Bronchial epithelial cell (primary cell): ENCODE measurements at regions not wholly inside any gene's neighbourhood (a gene's known extent, or its start where the extent isn't known, plus 50 kb on each side); places are given as distances from the start of the nearest gene placed in this dataset.

ENCODE experiments used
- DNase-seq: peaks from one replicate; pipeline ENCODE4 v3.0.0-alpha.2; 2010; ENCODE audit warnings: low read depth
- FAIRE-seq: peaks from 2 replicates; lab custom pipeline; 2011; peaks lifted over from hg19 to GRCh38; lab: Jason Lieb, UNC
- H3K27me3 ChIP-seq: 2 replicates; pipeline ENCODE4 v1.5.1; 2011; ENCODE audit warnings: low read length; ENCODE audit not compliant: control insufficient read depth, insufficient read depth
- H3K36me3 ChIP-seq: 2 replicates; pipeline ENCODE4 v1.5.1; 2011; ENCODE audit warnings: low read length; ENCODE audit not compliant: control insufficient read depth, insufficient read depth
- H3K4me3 ChIP-seq: 2 replicates; pipeline ENCODE4 v1.5.1; 2011; ENCODE audit warnings: mild to moderate bottlenecking, low read depth, low read length, control low read depth
- TF ChIP-seq, protein P1 (sequence below): IDR thresholded peaks from 2 replicates; pipeline ENCODE4 v1.5.1; 2011; ENCODE audit warnings: mild to moderate bottlenecking, moderate library complexity, low read length, control low read depth, inconsistent platforms; ENCODE audit not compliant: insufficient read depth, severe bottlenecking

DNA sequence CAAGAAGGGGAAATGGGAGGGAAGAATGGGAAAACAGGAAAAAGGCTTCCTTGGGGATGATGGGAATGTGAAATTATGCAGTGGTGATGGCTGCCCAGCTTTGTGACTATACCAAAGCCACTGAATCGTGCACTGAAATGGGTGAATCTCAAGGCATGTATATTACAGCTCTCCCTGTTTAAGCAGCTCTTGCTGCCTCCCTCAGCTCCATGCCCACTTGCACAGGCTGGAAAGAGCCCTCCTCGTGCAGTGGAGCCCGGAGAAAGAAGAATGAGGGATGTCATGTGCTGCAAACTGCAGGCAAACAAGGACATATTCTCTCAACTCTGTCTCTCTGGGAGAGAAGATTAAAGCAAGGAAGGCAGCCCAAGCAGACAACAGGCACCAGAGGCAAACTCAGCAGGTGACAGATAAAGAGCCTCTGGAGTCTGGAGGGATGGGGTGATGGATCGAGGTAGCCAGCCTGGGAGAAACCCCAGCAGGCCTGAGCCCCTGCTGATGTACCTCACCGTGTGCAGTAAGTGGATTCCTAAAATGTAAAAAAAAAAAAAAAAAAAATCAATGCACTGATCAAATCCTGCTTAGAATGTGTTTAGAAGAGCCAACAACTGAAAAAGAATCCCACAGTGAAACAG lies 62.4 kb upstream of the SLC66A3 start:
- TF ChIP-seq, protein P1, sequence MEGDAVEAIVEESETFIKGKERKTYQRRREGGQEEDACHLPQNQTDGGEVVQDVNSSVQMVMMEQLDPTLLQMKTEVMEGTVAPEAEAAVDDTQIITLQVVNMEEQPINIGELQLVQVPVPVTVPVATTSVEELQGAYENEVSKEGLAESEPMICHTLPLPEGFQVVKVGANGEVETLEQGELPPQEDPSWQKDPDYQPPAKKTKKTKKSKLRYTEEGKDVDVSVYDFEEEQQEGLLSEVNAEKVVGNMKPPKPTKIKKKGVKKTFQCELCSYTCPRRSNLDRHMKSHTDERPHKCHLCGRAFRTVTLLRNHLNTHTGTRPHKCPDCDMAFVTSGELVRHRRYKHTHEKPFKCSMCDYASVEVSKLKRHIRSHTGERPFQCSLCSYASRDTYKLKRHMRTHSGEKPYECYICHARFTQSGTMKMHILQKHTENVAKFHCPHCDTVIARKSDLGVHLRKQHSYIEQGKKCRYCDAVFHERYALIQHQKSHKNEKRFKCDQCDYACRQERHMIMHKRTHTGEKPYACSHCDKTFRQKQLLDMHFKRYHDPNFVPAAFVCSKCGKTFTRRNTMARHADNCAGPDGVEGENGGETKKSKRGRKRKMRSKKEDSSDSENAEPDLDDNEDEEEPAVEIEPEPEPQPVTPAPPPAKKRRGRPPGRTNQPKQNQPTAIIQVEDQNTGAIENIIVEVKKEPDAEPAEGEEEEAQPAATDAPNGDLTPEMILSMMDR, result no peak
- no peak overlapping the region for H3K4me3 ChIP-seq
- peaks cover 1% of the 10 kb centered on the region for H3K27me3 ChIP-seq
- no peaks in the 10 kb centered on the region for H3K36me3 ChIP-seq
- FAIRE-seq, result no peak
- no peak for DNase-seq

DNA sequence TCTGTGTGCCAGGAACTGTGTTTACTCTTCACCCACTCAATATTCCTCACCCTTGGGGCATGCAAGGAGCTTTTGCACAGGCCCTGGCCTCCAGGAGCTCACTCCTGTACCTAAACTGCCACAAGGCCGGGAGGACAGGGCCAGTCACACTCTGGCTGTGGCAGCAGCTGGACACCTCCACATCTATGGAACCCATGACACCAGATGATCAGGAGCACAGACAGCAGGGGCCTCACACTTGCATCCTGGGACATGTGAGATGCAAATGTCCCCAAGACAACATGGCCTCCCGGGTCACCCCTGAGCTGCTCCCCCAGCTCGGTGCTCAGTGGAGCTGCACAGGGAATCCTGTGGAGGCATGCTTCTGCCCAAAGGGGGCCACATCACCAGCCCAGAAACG lies 61.8 kb upstream of the SLC66A3 start:
- DNase-seq, result no peak
- peaks cover 1% of the 10 kb centered on the region for H3K27me3 ChIP-seq
- TF ChIP-seq, protein P1, result no peak
- H3K4me3 ChIP-seq, result no peak overlapping the region
- no peaks in the 10 kb centered on the region for H3K36me3 ChIP-seq
- no peak for FAIRE-seq

DNA sequence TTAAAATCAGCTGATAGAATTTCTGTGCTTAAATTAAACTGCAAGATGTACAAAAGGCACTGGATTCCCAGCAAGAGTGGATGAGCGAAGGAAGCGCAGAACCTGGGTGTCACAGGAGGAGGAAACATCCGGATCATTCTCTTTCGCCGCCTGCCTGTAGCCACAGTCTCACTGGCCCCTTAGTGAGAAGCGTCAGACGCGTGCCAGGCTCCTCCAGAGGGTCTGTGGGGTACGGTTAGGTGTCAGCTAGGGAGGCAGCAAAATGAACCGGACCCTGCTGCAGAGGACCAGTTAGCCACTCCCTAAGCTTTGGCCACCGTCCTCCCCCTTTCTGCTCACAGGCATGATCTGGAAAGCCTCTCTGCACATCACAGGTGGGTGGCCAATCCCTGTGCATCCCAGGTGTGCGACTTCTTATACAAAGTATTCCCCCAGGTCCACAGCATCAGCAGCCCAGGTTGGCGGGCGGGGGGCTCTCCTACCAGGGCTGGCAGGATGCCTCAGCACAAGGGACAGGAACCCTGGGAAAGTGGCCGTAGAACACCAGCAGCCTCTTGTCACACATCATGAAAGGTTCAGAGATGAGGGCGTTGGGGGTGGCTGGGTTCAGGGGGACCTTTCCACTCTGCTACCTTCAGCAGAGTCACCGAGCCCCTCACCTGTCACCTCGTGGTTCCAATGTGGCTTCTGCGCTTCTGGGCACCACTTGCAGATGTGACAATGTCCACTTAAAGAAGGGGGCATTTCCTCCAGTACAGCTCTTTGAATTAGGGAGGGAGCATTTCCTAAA lies 61.1 kb upstream of the SLC66A3 start:
- no peak for DNase-seq

DNA sequence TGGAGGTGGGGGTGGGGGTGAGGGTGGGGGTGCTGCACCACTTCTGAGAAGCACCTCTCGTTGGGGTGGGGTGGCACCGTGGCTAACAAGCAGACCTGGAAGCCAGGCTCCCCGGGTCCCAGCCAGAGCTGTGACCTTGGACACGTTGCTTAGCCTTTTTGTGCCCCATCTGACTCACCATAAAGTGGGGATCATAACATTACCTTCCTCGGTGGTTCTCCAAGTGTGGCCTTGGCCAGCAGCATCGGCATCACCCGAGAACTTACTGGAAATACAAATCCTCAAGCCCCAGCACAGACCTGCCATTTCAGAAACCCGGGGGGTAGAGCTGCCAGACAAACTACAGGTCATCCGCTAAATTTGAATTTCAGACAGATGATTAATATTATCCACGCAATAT lies 58.7 kb upstream of the SLC66A3 start:
- TF ChIP-seq, protein P1, result no peak
- peaks cover 1% of the 10 kb centered on the region for H3K27me3 ChIP-seq
- no peak for DNase-seq
- H3K4me3 ChIP-seq, result no peak overlapping the region
- no peak for FAIRE-seq
- no peaks in the 10 kb centered on the region for H3K36me3 ChIP-seq

More for the DNA sequence above, 61.1 kb upstream of the SLC66A3 start:
- FAIRE-seq, result peak; percentile 18
- peaks cover 1% of the 10 kb centered on the region for H3K27me3 ChIP-seq
- no peak overlapping the region for H3K4me3 ChIP-seq
- H3K36me3 ChIP-seq, result no peaks in the 10 kb centered on the region
- TF ChIP-seq, protein P1, result no peak

DNA sequence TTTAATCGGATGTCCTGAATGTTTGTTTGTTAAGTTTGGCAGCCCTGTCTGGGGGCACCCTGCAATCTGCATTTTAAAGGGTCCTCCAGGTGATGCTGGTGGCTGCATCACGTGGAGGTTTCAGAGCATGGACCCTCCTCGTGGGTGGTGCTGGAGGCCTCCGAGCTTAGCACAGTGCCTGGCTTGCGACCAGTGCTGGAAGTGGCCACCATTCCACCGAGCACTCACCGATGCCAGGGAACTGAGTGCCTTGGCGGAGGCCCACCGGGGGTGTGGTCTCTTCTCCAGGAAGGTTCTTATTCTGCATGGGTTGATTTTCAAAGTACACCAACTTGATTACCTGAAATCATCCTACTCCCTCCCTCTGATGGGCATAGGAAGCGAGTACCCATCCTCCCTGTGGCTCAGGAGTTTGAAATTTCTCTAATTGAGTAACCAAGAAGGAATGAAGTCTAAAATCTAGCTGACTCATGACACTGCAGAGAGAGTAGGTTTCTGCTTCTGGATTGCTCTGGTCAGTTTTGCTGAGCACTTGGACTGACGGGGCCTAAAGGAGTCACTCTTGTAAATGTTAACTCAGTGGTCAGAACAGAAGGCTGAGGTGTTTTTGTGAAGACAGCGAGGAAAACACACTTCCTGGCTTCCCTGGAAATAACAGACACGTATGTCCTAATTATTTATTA lies 58.1 kb upstream of the SLC66A3 start:
- H3K36me3 ChIP-seq, result no peaks in the 10 kb centered on the region
- peak; percentile 48 for DNase-seq

More for the DNA sequence above, 58.1 kb upstream of the SLC66A3 start:
- Histone ChIP-seq H3K27me3 (peaks cover 1% of the 10 kb centered on the region), H3K4me3 (no peak overlapping the region)
- TF ChIP-seq, protein P1, result no peak
- no peak for FAIRE-seq
